ENCODE measurements at regions not wholly inside any gene's neighbourhood (a gene's known extent, or its start where the extent isn't known, plus 50 kb on each side); places are given as distances from the start of the nearest gene placed in this dataset.

DNA sequence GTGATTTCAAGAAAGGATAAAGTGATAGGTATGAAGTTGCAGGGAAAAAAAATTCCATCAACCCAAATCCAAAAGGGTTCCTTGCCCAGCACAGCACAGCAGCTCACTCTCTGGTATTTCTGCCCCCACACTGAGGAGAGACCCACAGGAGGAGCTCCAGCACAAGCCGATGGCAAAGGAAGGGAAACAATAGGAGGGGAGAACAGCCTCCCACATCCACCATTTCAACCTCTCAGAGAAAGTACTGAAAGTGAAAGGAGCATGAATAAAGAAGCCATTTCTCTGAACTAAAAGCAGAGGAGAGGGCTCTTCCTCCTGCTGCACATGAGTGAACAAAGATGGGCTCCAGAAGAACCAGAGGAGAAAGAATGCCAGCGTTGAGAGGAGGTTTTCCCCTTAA is 54.9 kb upstream of the ZSWIM6 start:
- Histone ChIP-seq H3K27ac (no peak overlapping the region), H3K36me3 (no peaks in the 10 kb centered on the region), H3K27me3 (no peaks in the 10 kb centered on the region), H3K4me1 (peaks cover 12% of the 10 kb centered on the region), H3K4me3 (no peak overlapping the region), H3K9me3 (no peaks in the 10 kb centered on the region)
- WGBS, result 34% methylated on average over 2 of the region's 2 CpGs
- DNase-seq (ENCODE audit: low spot score in 2 of 2), result no peak
- TF ChIP-seq, protein P1, sequence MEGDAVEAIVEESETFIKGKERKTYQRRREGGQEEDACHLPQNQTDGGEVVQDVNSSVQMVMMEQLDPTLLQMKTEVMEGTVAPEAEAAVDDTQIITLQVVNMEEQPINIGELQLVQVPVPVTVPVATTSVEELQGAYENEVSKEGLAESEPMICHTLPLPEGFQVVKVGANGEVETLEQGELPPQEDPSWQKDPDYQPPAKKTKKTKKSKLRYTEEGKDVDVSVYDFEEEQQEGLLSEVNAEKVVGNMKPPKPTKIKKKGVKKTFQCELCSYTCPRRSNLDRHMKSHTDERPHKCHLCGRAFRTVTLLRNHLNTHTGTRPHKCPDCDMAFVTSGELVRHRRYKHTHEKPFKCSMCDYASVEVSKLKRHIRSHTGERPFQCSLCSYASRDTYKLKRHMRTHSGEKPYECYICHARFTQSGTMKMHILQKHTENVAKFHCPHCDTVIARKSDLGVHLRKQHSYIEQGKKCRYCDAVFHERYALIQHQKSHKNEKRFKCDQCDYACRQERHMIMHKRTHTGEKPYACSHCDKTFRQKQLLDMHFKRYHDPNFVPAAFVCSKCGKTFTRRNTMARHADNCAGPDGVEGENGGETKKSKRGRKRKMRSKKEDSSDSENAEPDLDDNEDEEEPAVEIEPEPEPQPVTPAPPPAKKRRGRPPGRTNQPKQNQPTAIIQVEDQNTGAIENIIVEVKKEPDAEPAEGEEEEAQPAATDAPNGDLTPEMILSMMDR (IDR thresholded peaks at IDR 0.05), result no peak
- no peak for TF ChIP-seq POLR2A (IDR thresholded peaks at IDR 0.05)
- no peak for TF ChIP-seq POLR2AphosphoS5 (IDR thresholded peaks at IDR 0.05)
- TF ChIP-seq EP300 (IDR thresholded peaks at IDR 0.05), result no peak

- DNase-seq (ENCODE audit: low spot score in 2 of 2), result no peak
- WGBS, result 80% methylated on average over 8 of the region's 8 CpGs
- Histone ChIP-seq H3K27me3 (no peaks in the 10 kb centered on the region), H3K36me3 (no peaks in the 10 kb centered on the region), H3K4me3 (no peak overlapping the region), H3K27ac (no peak overlapping the region), H3K4me1 (peaks cover 12% of the 10 kb centered on the region), H3K9me3 (no peaks in the 10 kb centered on the region)
- TF ChIP-seq POLR2A (IDR thresholded peaks at IDR 0.05), result no peak
- TF ChIP-seq EP300 (IDR thresholded peaks at IDR 0.05), result no peak
Measured at GRCh38 chr5:61277781-61278180, 54.3 kb upstream of the ZSWIM6 start.

DNA sequence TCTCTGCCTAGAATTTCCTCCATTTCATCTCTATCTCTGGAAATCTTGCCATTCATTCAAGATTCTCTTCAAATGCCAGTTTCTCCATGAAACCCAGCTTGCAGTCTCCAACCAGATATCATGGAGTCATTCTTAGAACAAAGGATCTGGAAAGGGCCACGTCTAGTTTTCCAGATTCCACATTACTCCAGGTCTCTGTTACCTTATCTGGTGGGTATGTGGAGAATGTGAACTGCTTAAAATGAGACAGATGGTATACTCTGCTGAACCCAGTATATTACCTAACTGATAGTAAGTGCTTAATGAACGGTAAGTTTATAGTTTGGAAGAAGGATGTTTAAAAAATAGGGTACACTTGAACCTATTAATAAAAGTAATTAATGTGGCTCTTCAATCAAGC is 52.3 kb upstream of the ZSWIM6 start:
- Histone ChIP-seq H3K27ac (no peak overlapping the region), H3K4me1 (peaks cover 12% of the 10 kb centered on the region)
- TF ChIP-seq POLR2AphosphoS5 (IDR thresholded peaks at IDR 0.05) (no peak), EP300 (IDR thresholded peaks at IDR 0.05) (no peak), POLR2A (IDR thresholded peaks at IDR 0.05) (no peak)
- TF ChIP-seq, protein P1 (IDR thresholded peaks at IDR 0.05), result no peak

GRCh38 chr5:61280205-61280604 is 51.9 kb upstream of the ZSWIM6 start:
- H3K27ac ChIP-seq, result no peak overlapping the region
- no peak overlapping the region for H3K4me3 ChIP-seq
- no peaks in the 10 kb centered on the region for H3K9me3 ChIP-seq
- peaks cover 12% of the 10 kb centered on the region for H3K4me1 ChIP-seq
- no peak for DNase-seq (ENCODE audit: low spot score in 2 of 2)
- TF ChIP-seq, protein P1 (IDR thresholded peaks at IDR 0.05), result no peak
- TF ChIP-seq EP300 (IDR thresholded peaks at IDR 0.05), result no peak
- no peak for TF ChIP-seq POLR2A (IDR thresholded peaks at IDR 0.05)
- TF ChIP-seq POLR2AphosphoS5 (IDR thresholded peaks at IDR 0.05), result no peak
- H3K36me3 ChIP-seq, result no peaks in the 10 kb centered on the region
- no peaks in the 10 kb centered on the region for H3K27me3 ChIP-seq

More for the DNA sequence above, 52.3 kb upstream of the ZSWIM6 start:
- H3K4me3 ChIP-seq, result no peak overlapping the region
- no peaks in the 10 kb centered on the region for H3K27me3 ChIP-seq
- no peaks in the 10 kb centered on the region for H3K36me3 ChIP-seq
- H3K9me3 ChIP-seq, result no peaks in the 10 kb centered on the region
- DNase-seq (ENCODE audit: low spot score in 2 of 2), result no peak
- 51% methylated on average over 2 of the region's 2 CpGs for WGBS

- TF ChIP-seq POLR2A (IDR thresholded peaks at IDR 0.05) (no peak), POLR2AphosphoS5 (IDR thresholded peaks at IDR 0.05) (no peak), EP300 (IDR thresholded peaks at IDR 0.05) (no peak)
- TF ChIP-seq, protein P1 (IDR thresholded peaks at IDR 0.05), result no peak
- H3K9me3 ChIP-seq, result no peaks in the 10 kb centered on the region
- H3K27ac ChIP-seq, result no peak overlapping the region
- H3K27me3 ChIP-seq, result no peaks in the 10 kb centered on the region
- 40% methylated on average over 2 of the region's 2 CpGs for WGBS
- no peak overlapping the region for H3K4me3 ChIP-seq
- DNase-seq (ENCODE audit: low spot score in 2 of 2), result no peak
- H3K4me1 ChIP-seq, result peaks cover 8% of the 10 kb centered on the region
- no peaks in the 10 kb centered on the region for H3K36me3 ChIP-seq
Measured at GRCh38 chr5:61280761-61281427, 51.2 kb upstream of the ZSWIM6 start.

GRCh38 chr5:61281686-61282085 is 50.4 kb upstream of the ZSWIM6 start:
- Histone ChIP-seq H3K27ac (no peak overlapping the region), H3K36me3 (no peaks in the 10 kb centered on the region), H3K4me3 (no peak overlapping the region), H3K4me1 (peaks cover 8% of the 10 kb centered on the region), H3K9me3 (no peaks in the 10 kb centered on the region), H3K27me3 (no peaks in the 10 kb centered on the region)
- 90% methylated on average over 1 of the region's 1 CpG for WGBS
- DNase-seq (ENCODE audit: low spot score in 2 of 2), result no peak
- TF ChIP-seq POLR2A (IDR thresholded peaks at IDR 0.05) (no peak), POLR2AphosphoS5 (IDR thresholded peaks at IDR 0.05) (no peak), EP300 (IDR thresholded peaks at IDR 0.05) (no peak)
- TF ChIP-seq, protein P1 (IDR thresholded peaks at IDR 0.05), result no peak
